CD14-positive monocyte (primary cell): ENCODE measurements at regions not wholly inside any gene's neighbourhood (a gene's known extent, or its start where the extent isn't known, plus 50 kb on each side); places are given as distances from the start of the nearest gene placed in this dataset.

Experiments
- DNase-seq, 3 donors: peaks; one replicate each; pipeline ENCODE4 v3.0.0-alpha.2; 2011 to 2022
- H2AFZ ChIP-seq: 2 replicates; pipeline ENCODE4 v1.6.0; 2012; ENCODE audit warnings: mild to moderate bottlenecking, low read depth, low read length, inconsistent platforms; ENCODE audit not compliant: insufficient read depth, poor library complexity, severe bottlenecking
- H3K27ac ChIP-seq, 2 donors: 1 replicate in 1 of 2; 2 replicates in 1 of 2; pipeline ENCODE4 v1.5.1; 2012 to 2013; ENCODE audit warnings: low read length in 2 of 2, control low read depth in 1 of 2, inconsistent platforms in 1 of 2, low read depth in 1 of 2, mild to moderate bottlenecking in 1 of 2
- H3K27me3 ChIP-seq, 2 donors: one replicate each; pipeline versions ENCODE4 v1.6.0 to v1.6.1; 2011 to 2013; ENCODE audit warnings: low read length in 2 of 2; ENCODE audit not compliant: control insufficient read depth in 2 of 2, insufficient read depth in 2 of 2
- H3K36me3 ChIP-seq, 2 donors: replicated peaks in 1 of 2; 1 replicate in 1 of 2; 2 replicates in 1 of 2; pipeline versions ENCODE4 v1.5.1 to v1.6.1; 2012 to 2013; ENCODE audit warnings: low read length in 2 of 2, control low read depth in 1 of 2, inconsistent platforms in 1 of 2, mild to moderate bottlenecking in 1 of 2; ENCODE audit not compliant: insufficient read depth in 2 of 2, control insufficient read depth in 1 of 2
- H3K4me1 ChIP-seq, 2 donors: 1 replicate in 1 of 2; 2 replicates in 1 of 2; pipeline versions ENCODE4 v1.5.1 to v1.6.1; 2012 to 2013; ENCODE audit warnings: low read length in 2 of 2, control low read depth in 1 of 2, inconsistent platforms in 1 of 2, mild to moderate bottlenecking in 1 of 2, moderate library complexity in 1 of 2; ENCODE audit not compliant: insufficient read depth in 2 of 2, control insufficient read depth in 1 of 2
- H3K4me2 ChIP-seq: replicated peaks from 2 replicates; pipeline ENCODE3; 2012; ENCODE audit warnings: low read length, moderate library complexity, mild to moderate bottlenecking; ENCODE audit not compliant: poor library complexity, severe bottlenecking; ENCODE audit errors: extremely low read depth
- H3K4me3 ChIP-seq, 3 experiments: fragments of 200-600 bp in 1 of 3; sonication (generic) in 1 of 3; replicated peaks in 1 of 3; 1 replicate in 2 of 3; 2 replicates in 1 of 3; pipeline ENCODE4 v1.5.1; 2011 to 2013; ENCODE audit warnings: low read length in 3 of 3, mild to moderate bottlenecking in 3 of 3, control low read depth in 2 of 3, low read depth in 2 of 3, inconsistent platforms in 1 of 3, moderate library complexity in 1 of 3
- H3K79me2 ChIP-seq: 2 replicates; pipeline ENCODE4 v1.6.0; 2012; ENCODE audit warnings: mild to moderate bottlenecking, control low read depth, inconsistent platforms, low read length, moderate library complexity; ENCODE audit not compliant: insufficient read depth
- H3K9ac ChIP-seq: 2 replicates; pipeline ENCODE4 v1.6.0; 2017; ENCODE audit warnings: low read length, mild to moderate bottlenecking; ENCODE audit not compliant: insufficient read depth, poor library complexity, severe bottlenecking
- H3K9me3 ChIP-seq, 2 donors: replicated peaks in 1 of 2; 1 replicate in 1 of 2; 2 replicates in 1 of 2; pipeline versions ENCODE4 v1.5.1 to v1.6.1; 2012 to 2013; ENCODE audit warnings: low read length in 2 of 2, control low read depth in 1 of 2; ENCODE audit not compliant: control insufficient read depth in 1 of 2, insufficient read depth in 1 of 2
- H4K20me1 ChIP-seq: 2 replicates; pipeline ENCODE4 v1.6.0; 2012; ENCODE audit warnings: mild to moderate bottlenecking, low read length, control low read depth, moderate library complexity; ENCODE audit not compliant: insufficient read depth
- H3K27ac Mint-ChIP-seq, 7 donors: one replicate each; pipeline ENCODE4 v1.8.0; 2020; ENCODE audit warnings: mild to moderate bottlenecking in 7 of 7, mixed read lengths in 7 of 7, moderate library complexity in 6 of 7, inconsistent platforms in 2 of 7
- H3K27me3 Mint-ChIP-seq, 3 donors: one replicate each; pipeline ENCODE4 v1.8.0; 2021 to 2022; ENCODE audit warnings: low read depth in 3 of 3, mild to moderate bottlenecking in 3 of 3, mixed read lengths in 3 of 3, moderate library complexity in 3 of 3, inconsistent platforms in 1 of 3
- H3K36me3 Mint-ChIP-seq, 2 donors: one replicate each; pipeline ENCODE4 v1.8.0; 2020; ENCODE audit warnings: mixed read lengths in 2 of 2, inconsistent platforms in 1 of 2, mild to moderate bottlenecking in 1 of 2
- H3K4me1 Mint-ChIP-seq: one replicate; pipeline ENCODE4 v1.8.0; 2020; ENCODE audit warnings: mild to moderate bottlenecking, mixed read lengths
- H3K4me3 Mint-ChIP-seq, 2 donors: one replicate each; pipeline ENCODE4 v1.8.0; 2020; ENCODE audit warnings: mild to moderate bottlenecking in 2 of 2, mixed read lengths in 2 of 2, moderate library complexity in 1 of 2
- H3K9me3 Mint-ChIP-seq, 7 donors: one replicate each; pipeline ENCODE4 v1.8.0; 2020 to 2022; ENCODE audit warnings: mixed read lengths in 7 of 7, mild to moderate bottlenecking in 6 of 7, moderate library complexity in 6 of 7, inconsistent platforms in 2 of 7
- WGBS: methylation state at CpG from one replicate; pipeline ENCODE4 v1.1.5; 2013; ENCODE audit warnings: missing lambda C conversion rate; ENCODE audit not compliant: insufficient coverage; 5-methylcytosine and 5-hydroxymethylcytosine counted together
- intact Hi-C, 2 donors: fragments of 100-400 bp; cut with micrococcal nuclease; formaldehyde crosslinking; loops; one replicate each; pipeline versions ENCODE4 v1.15.0 to v1.15.1; 2023
- TF ChIP-seq, protein P1 (sequence below): fragments of 200-600 bp; IDR thresholded peaks from one replicate; pipeline ENCODE4 v1.8.0; 2022; ENCODE audit warnings: antibody characterized with exemption, mild to moderate bottlenecking

DNA sequence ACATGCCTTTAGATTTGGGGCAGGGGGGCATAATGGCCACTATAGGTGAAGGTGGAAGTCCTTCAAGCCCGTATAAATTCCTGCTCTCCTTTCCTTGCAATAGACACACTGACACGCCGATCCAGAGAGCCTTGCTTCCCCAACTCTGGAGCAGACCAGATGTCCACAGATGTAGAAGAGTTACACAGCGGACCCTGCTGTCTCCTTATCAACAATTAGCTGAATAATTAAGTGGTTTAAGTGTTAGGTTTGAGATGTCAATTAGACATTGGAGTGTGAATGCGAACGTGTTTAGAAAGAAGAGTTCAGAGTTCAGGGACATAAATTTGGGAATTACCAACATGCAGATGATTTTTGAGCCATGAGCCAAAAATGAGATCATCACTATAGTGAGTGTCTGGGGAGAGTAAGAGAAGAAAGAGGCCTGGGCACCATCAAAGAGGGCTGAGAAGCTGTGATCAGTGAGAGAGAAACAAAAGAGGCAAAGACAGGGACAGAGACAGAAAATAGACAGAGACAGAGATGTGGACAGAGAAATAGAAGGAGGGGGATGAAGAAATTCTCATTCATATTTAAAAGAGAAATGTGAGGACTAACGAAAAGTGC lies 734.4 kb upstream of the ADAMTS16 start:
- no peak overlapping the region for H3K27ac ChIP-seq
- no peak overlapping the region for H3K4me2 ChIP-seq
- no peak overlapping the region for H3K4me3 ChIP-seq
- intact Hi-C loops, result no loop called here
- Mint-ChIP-seq H3K4me1 (no peaks in the 10 kb centered on the region), H3K36me3 (no peaks in the 10 kb centered on the region), H3K27ac (no peak overlapping the region), H3K27me3 (peaks cover 0 to 1% (median 0%) of the 10 kb centered on the region in 3 donors), H3K4me3 (no peak overlapping the region), H3K9me3 (peaks cover 0 to 15% (median 4%) of the 10 kb centered on the region in 7 donors)
- no peak overlapping the region for H2AFZ ChIP-seq
- no peaks in the 10 kb centered on the region for H3K4me1 ChIP-seq
- peaks cover 0 to 22% of the 10 kb centered on the region in 2 donors for H3K9me3 ChIP-seq
- 94% methylated on average over 2 of the region's 7 CpGs for WGBS
- H3K9ac ChIP-seq, result no peak overlapping the region
- DNase-seq, result no peak
- H3K79me2 ChIP-seq, result no peaks in the 10 kb centered on the region
- H4K20me1 ChIP-seq, result no peaks in the 10 kb centered on the region
- H3K36me3 ChIP-seq, result no peaks in the 10 kb centered on the region
- no peaks in the 10 kb centered on the region for H3K27me3 ChIP-seq
- TF ChIP-seq, protein P1, sequence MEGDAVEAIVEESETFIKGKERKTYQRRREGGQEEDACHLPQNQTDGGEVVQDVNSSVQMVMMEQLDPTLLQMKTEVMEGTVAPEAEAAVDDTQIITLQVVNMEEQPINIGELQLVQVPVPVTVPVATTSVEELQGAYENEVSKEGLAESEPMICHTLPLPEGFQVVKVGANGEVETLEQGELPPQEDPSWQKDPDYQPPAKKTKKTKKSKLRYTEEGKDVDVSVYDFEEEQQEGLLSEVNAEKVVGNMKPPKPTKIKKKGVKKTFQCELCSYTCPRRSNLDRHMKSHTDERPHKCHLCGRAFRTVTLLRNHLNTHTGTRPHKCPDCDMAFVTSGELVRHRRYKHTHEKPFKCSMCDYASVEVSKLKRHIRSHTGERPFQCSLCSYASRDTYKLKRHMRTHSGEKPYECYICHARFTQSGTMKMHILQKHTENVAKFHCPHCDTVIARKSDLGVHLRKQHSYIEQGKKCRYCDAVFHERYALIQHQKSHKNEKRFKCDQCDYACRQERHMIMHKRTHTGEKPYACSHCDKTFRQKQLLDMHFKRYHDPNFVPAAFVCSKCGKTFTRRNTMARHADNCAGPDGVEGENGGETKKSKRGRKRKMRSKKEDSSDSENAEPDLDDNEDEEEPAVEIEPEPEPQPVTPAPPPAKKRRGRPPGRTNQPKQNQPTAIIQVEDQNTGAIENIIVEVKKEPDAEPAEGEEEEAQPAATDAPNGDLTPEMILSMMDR, result no peak

DNA sequence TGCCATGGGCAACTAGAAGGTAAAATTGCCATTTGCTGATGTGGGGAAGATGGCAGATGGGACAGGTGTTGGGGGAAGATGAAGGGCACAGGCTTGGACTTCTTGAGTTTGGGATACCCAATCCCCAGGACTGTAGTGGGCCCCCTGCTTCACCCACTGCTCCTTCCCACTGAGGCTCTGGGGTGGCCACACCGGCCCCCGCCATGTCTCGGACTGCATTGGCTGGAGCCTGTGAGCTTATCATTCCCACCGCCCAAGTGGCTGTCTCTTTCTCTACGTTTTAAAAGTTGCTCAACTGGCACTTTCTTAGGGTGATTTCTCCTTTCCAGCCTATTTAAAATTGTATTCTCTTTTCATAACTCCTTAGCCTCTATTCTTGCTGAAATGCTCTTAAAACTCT lies 730.0 kb upstream of the ADAMTS16 start:
- Mint-ChIP-seq H3K27me3 (peaks cover 0 to 1% (median 0%) of the 10 kb centered on the region in 3 donors), H3K36me3 (no peaks in the 10 kb centered on the region), H3K4me1 (no peaks in the 10 kb centered on the region), H3K4me3 (no peak overlapping the region), H3K27ac (no peak overlapping the region), H3K9me3 (peaks cover 2 to 29% (median 6%) of the 10 kb centered on the region in 7 donors)
- TF ChIP-seq, protein P1, result no peak
- Histone ChIP-seq H2AFZ (no peak overlapping the region), H3K9me3 (peaks cover 0 to 28% of the 10 kb centered on the region in 2 donors), H3K27me3 (no peaks in the 10 kb centered on the region), H3K36me3 (no peaks in the 10 kb centered on the region), H3K9ac (no peak overlapping the region), H4K20me1 (no peaks in the 10 kb centered on the region), H3K4me2 (no peak overlapping the region), H3K79me2 (no peaks in the 10 kb centered on the region), H3K27ac (no peak overlapping the region), H3K4me1 (no peaks in the 10 kb centered on the region), H3K4me3 (no peak overlapping the region)
- intact Hi-C loops, result no loop called here
- no peak for DNase-seq
- 96% methylated on average over 3 of the region's 5 CpGs for WGBS
